MM.1S (cell line): ENCODE measurements at regions not wholly inside any gene's neighbourhood (a gene's known extent, or its start where the extent isn't known, plus 50 kb on each side); places are given as distances from the start of the nearest gene placed in this dataset.

Experiments
- EZH2 ChIP-seq: fragments of 300-600 bp; sonication (generic); optimal IDR thresholded peaks from 2 replicates; pipeline ENCODE3; 2017; ENCODE audit warnings: low read depth, mild to moderate bottlenecking, antibody characterized with exemption, low read length, mixed read lengths
- EZH2phosphoT487 ChIP-seq: fragments of 300-600 bp; sonication (generic); IDR thresholded peaks from 2 replicates; pipeline ENCODE4 v1.6.1; 2018; ENCODE audit warnings: antibody characterized with exemption, low read length
- TF ChIP-seq, protein P1 (sequence below): fragments of 300-600 bp; sonication (generic); IDR thresholded peaks from 2 replicates; pipeline ENCODE4 v1.5.1; 2016; ENCODE audit warnings: antibody characterized with exemption, low read length, mixed read lengths

DNA sequence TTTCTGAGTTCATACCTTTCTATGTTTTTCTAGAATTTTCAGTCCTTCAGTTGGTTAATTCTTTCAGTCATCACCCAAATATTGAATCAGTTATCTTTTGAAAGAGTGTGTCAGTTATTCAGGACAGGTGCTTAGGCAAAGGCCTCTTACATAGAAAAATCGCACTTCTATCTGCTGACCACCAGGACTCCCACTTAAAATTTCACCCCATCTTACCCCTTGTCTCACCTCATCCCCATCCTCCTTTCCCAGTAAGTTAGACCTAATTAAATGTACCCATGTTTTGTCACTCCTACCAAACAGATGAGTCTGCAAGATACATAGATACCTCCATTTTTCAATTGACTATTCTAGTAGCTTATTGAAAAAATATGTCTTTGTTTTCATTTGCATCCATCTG lies 159.9 kb upstream of the PIK3R1 start:
- TF ChIP-seq, protein P1, sequence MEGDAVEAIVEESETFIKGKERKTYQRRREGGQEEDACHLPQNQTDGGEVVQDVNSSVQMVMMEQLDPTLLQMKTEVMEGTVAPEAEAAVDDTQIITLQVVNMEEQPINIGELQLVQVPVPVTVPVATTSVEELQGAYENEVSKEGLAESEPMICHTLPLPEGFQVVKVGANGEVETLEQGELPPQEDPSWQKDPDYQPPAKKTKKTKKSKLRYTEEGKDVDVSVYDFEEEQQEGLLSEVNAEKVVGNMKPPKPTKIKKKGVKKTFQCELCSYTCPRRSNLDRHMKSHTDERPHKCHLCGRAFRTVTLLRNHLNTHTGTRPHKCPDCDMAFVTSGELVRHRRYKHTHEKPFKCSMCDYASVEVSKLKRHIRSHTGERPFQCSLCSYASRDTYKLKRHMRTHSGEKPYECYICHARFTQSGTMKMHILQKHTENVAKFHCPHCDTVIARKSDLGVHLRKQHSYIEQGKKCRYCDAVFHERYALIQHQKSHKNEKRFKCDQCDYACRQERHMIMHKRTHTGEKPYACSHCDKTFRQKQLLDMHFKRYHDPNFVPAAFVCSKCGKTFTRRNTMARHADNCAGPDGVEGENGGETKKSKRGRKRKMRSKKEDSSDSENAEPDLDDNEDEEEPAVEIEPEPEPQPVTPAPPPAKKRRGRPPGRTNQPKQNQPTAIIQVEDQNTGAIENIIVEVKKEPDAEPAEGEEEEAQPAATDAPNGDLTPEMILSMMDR = 0 out of 2 replicates have a peak, but pooled peaks have one; percentile 6
- TF ChIP-seq EZH2phosphoT487 (no peak), EZH2 (no peak)
